ENCODE measurements at regions not wholly inside any gene's neighbourhood (a gene's known extent, or its start where the extent isn't known, plus 50 kb on each side); places are given as distances from the start of the nearest gene placed in this dataset.

DNA sequence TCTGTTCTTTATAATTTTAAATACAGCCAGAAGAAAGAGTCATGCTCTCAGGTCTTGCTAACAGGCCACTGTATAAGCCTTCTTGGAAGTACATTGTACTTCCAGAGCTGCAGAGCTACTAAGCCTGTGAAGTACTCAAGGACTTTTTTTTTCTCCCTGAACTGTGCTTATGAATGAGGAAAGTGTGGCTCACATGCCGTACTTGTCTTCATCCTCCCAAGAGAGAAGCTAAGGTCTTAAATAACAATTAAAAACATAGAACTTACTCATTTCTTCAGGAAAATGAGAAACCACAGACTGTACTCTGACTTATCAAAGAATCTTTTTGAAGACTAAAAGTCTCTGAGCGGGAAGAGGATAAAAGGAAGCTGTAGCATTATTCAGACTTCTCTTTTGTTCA is 218.3 kb downstream of the HTR1B start:
- TF ChIP-seq POLR2AphosphoS5 (IDR thresholded peaks at IDR 0.05) (no peak), POLR2A (IDR thresholded peaks at IDR 0.05) (no peak), EP300 (IDR thresholded peaks at IDR 0.05) (no peak)
- TF ChIP-seq, protein P1, sequence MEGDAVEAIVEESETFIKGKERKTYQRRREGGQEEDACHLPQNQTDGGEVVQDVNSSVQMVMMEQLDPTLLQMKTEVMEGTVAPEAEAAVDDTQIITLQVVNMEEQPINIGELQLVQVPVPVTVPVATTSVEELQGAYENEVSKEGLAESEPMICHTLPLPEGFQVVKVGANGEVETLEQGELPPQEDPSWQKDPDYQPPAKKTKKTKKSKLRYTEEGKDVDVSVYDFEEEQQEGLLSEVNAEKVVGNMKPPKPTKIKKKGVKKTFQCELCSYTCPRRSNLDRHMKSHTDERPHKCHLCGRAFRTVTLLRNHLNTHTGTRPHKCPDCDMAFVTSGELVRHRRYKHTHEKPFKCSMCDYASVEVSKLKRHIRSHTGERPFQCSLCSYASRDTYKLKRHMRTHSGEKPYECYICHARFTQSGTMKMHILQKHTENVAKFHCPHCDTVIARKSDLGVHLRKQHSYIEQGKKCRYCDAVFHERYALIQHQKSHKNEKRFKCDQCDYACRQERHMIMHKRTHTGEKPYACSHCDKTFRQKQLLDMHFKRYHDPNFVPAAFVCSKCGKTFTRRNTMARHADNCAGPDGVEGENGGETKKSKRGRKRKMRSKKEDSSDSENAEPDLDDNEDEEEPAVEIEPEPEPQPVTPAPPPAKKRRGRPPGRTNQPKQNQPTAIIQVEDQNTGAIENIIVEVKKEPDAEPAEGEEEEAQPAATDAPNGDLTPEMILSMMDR (IDR thresholded peaks at IDR 0.05): no peak
